ENCODE measurements at regions not wholly inside any gene's neighbourhood (a gene's known extent, or its start where the extent isn't known, plus 50 kb on each side); places are given as distances from the start of the nearest gene placed in this dataset.

DNA sequence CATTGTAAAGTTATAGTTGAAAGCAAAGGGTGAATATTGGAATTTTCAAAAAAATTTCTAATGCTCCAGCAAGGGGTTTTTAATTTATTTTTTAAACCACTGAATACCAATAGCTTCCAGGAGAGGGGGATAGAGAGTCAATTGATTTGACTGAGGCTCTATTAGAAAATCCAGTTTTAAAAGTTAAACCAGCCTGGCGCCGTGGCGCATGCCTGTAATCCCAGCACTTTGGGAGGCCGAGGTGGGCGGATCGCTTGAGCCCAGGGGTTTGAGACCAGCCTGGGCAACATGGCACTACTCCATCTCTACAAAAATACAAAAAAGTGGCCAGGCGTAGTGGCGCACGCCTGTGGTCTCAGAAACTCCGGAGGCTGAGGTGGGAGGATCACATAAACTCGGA is 150.1 kb downstream of the SLC38A4 start:
- TF ChIP-seq, protein P1, sequence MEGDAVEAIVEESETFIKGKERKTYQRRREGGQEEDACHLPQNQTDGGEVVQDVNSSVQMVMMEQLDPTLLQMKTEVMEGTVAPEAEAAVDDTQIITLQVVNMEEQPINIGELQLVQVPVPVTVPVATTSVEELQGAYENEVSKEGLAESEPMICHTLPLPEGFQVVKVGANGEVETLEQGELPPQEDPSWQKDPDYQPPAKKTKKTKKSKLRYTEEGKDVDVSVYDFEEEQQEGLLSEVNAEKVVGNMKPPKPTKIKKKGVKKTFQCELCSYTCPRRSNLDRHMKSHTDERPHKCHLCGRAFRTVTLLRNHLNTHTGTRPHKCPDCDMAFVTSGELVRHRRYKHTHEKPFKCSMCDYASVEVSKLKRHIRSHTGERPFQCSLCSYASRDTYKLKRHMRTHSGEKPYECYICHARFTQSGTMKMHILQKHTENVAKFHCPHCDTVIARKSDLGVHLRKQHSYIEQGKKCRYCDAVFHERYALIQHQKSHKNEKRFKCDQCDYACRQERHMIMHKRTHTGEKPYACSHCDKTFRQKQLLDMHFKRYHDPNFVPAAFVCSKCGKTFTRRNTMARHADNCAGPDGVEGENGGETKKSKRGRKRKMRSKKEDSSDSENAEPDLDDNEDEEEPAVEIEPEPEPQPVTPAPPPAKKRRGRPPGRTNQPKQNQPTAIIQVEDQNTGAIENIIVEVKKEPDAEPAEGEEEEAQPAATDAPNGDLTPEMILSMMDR (IDR thresholded peaks at IDR 0.05) = peak; percentile 79
- TF ChIP-seq RAD21 (IDR thresholded peaks at IDR 0.05; ENCODE audit: low read length) (peak; percentile 49), SMC3 (IDR thresholded peaks at IDR 0.05; ENCODE audit: low read depth, low read length) (peak; percentile 45), RXRA (IDR thresholded peaks at IDR 0.05; ENCODE audit: borderline replicate concordance, low read depth) (no peak), RCOR1 (IDR thresholded peaks at IDR 0.05; ENCODE audit: low read length) (no peak)
- WGBS (ENCODE audit: low lambda C conversion rate) = 61% methylated on average over 11 of the region's 11 CpGs
- Histone ChIP-seq H3K27me3 (ENCODE audit: insufficient read depth) (no peaks in the 10 kb centered on the region), H3K4me3 (ENCODE audit: low read depth in 2 of 2, low read length in 1 of 2) (no peak overlapping the region; a peak in 1 of 4 replicates), H3K79me2 (ENCODE audit: insufficient read depth) (no peaks in the 10 kb centered on the region), H3K4me1 (ENCODE audit: control insufficient read depth in 1 of 2, insufficient read depth in 2 of 2, low read depth in 1 of 2, low read length in 1 of 2) (peaks cover 0 to 31% of the 10 kb centered on the region in 2 experiments; a peak in 1 of 4 replicates), H3K9ac (no peak overlapping the region), H4K20me1 (ENCODE audit: insufficient read depth) (no peaks in the 10 kb centered on the region), H3K9me2 (no peaks in the 10 kb centered on the region), H3F3A (replicated peaks; ENCODE audit: insufficient read depth) (peaks cover 5% of the 10 kb centered on the region), H2AFZ (ENCODE audit: low read depth) (no peak overlapping the region), H3K36me3 (replicated peaks in 1 of 2; ENCODE audit: control insufficient read depth in 1 of 2, insufficient read depth in 2 of 2, low read length in 1 of 2) (no peaks in the 10 kb centered on the region), H3K4me2 (no peak overlapping the region), H3K27ac (ENCODE audit: low read depth in 2 of 2, low read length in 1 of 2) (no peak overlapping the region), H3K9me3 (no peaks in the 10 kb centered on the region)
- CTCF ChIA-PET = interaction anchor here (0.9 to 3.0 kb wide), 9 partner anchors 10 to 579 kb away, joined by 3 to 13 read pairs (median 4); no protein-coding TSS in a partner anchor
- POLR2A ChIA-PET = no interaction called here
- DNase-seq = peak; percentile 21

GRCh38 chr12:46674800-46675199 is 151.0 kb downstream of the SLC38A4 start:
- ChIA-PET CTCF (interaction anchor here (0.7 to 3.0 kb wide), 9 partner anchors 8 to 574 kb away, joined by 3 to 13 read pairs (median 4); no protein-coding TSS in a partner anchor), POLR2A (no interaction called here)
- Histone ChIP-seq H3K9me3 (no peaks in the 10 kb centered on the region), H4K20me1 (ENCODE audit: insufficient read depth) (no peaks in the 10 kb centered on the region), H3K4me3 (ENCODE audit: low read depth in 2 of 2, low read length in 1 of 2) (no peak overlapping the region), H3K36me3 (replicated peaks in 1 of 2; ENCODE audit: control insufficient read depth in 1 of 2, insufficient read depth in 2 of 2, low read length in 1 of 2) (no peaks in the 10 kb centered on the region), H3K9me2 (no peaks in the 10 kb centered on the region), H3K27ac (ENCODE audit: low read depth in 2 of 2, low read length in 1 of 2) (no peak overlapping the region), H3K27me3 (ENCODE audit: insufficient read depth) (no peaks in the 10 kb centered on the region), H3K9ac (0 out of 2 replicates have a peak overlapping the region, but pooled peaks have one; percentile 32), H2AFZ (ENCODE audit: low read depth) (peak overlapping the region; percentile 73; the same call in 1 of the 2 replicates), H3F3A (replicated peaks; ENCODE audit: insufficient read depth) (peaks cover 5% of the 10 kb centered on the region), H3K4me2 (no peak overlapping the region), H3K79me2 (ENCODE audit: insufficient read depth) (no peaks in the 10 kb centered on the region), H3K4me1 (ENCODE audit: control insufficient read depth in 1 of 2, insufficient read depth in 2 of 2, low read depth in 1 of 2, low read length in 1 of 2) (peaks cover 0 to 31% of the 10 kb centered on the region in 2 experiments; a peak in 1 of 4 replicates)
- TF ChIP-seq RXRA (IDR thresholded peaks at IDR 0.05; ENCODE audit: borderline replicate concordance, low read depth) (no peak), POLR2AphosphoS5 (IDR thresholded peaks at IDR 0.05; ENCODE audit: low read depth, low read length) (no peak), TCF12 (IDR thresholded peaks at IDR 0.05) (no peak), TEAD4 (IDR thresholded peaks at IDR 0.05; ENCODE audit: borderline replicate concordance, insufficient read depth) (no peak), ZBTB33 (IDR thresholded peaks at IDR 0.05; ENCODE audit: borderline replicate concordance, low read depth) (no peak), JUND (IDR thresholded peaks at IDR 0.05) (no peak), ELF1 (IDR thresholded peaks at IDR 0.05) (no peak), MXI1 (IDR thresholded peaks at IDR 0.05; ENCODE audit: low read depth, low read length) (no peak)
- TF ChIP-seq, protein P2, sequence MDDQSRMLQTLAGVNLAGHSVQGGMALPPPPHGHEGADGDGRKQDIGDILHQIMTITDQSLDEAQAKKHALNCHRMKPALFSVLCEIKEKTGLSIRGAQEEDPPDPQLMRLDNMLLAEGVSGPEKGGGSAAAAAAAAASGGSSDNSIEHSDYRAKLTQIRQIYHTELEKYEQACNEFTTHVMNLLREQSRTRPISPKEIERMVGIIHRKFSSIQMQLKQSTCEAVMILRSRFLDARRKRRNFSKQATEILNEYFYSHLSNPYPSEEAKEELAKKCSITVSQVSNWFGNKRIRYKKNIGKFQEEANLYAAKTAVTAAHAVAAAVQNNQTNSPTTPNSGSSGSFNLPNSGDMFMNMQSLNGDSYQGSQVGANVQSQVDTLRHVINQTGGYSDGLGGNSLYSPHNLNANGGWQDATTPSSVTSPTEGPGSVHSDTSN (IDR thresholded peaks at IDR 0.05) = no peak
- TF ChIP-seq, protein P1 (IDR thresholded peaks at IDR 0.05) = no peak
- WGBS (ENCODE audit: low lambda C conversion rate) = 31% methylated on average over 4 of the region's 4 CpGs
- DNase-seq = no peak
